IPS-15b (cell line): ENCODE measurements at regions not wholly inside any gene's neighbourhood (a gene's known extent, or its start where the extent isn't known, plus 50 kb on each side); places are given as distances from the start of the nearest gene placed in this dataset.
"Not testable (repeated sequence)": the region's sequence is repeated elsewhere in the genome, so short reads cannot be mapped to it uniquely, and the experiment has no call there.

Experiments used
- H3K27me3 ChIP-seq: one replicate; pipeline ENCODE4 v1.6.1; 2013; ENCODE audit warnings: low read length; ENCODE audit not compliant: control insufficient read depth, insufficient read depth
- H3K36me3 ChIP-seq: one replicate; pipeline ENCODE4 v1.6.1; 2013; ENCODE audit warnings: low read length; ENCODE audit not compliant: control insufficient read depth, insufficient read depth
- H3K4me1 ChIP-seq: one replicate; pipeline ENCODE4 v1.6.1; 2013; ENCODE audit warnings: mild to moderate bottlenecking, low read length; ENCODE audit not compliant: control insufficient read depth, insufficient read depth
- H3K4me3 ChIP-seq: one replicate; pipeline ENCODE4 v1.5.1; 2013; ENCODE audit warnings: low read depth, low read length
- H3K9ac ChIP-seq: one replicate; pipeline ENCODE4 v1.6.1; 2013; ENCODE audit warnings: low read depth, mild to moderate bottlenecking, low read length
- H3K9me3 ChIP-seq: one replicate; pipeline ENCODE4 v1.6.1; 2013; ENCODE audit warnings: mild to moderate bottlenecking, low read length; ENCODE audit not compliant: control insufficient read depth, insufficient read depth

DNA sequence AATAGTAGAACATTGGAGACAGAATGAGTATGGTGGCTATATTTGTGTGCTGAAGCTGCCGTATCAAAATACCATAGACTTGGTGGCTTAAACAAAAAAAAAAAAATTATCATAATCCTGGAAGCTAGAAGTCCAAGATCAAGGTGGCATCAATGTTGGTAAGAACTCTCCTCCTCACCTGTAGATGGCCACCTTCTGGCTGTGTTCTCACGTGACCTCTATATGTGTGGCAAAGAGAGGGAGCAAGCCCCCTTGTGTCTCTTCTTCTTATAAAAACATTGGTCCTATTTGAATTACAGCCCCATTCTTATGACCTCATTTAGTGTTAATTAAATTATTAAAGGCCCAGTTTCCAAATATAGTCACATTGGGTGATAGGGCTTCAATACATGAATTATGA is 1640.9 kb upstream of the PCDH7 start:
- Histone ChIP-seq H3K36me3 (no peaks in the 10 kb centered on the region), H3K9ac (no peak overlapping the region), H3K4me3 (no peak overlapping the region), H3K4me1 (no peaks in the 10 kb centered on the region), H3K9me3 (no peaks in the 10 kb centered on the region), H3K27me3 (no peaks in the 10 kb centered on the region)

- no peaks in the 10 kb centered on the region for H3K9me3 ChIP-seq
- H3K4me3 ChIP-seq = no peak overlapping the region
- no peaks in the 10 kb centered on the region for H3K27me3 ChIP-seq
- no peaks in the 10 kb centered on the region for H3K4me1 ChIP-seq
- H3K9ac ChIP-seq = no peak overlapping the region
- H3K36me3 ChIP-seq = no peaks in the 10 kb centered on the region
Observed at GRCh38 chr4:29081234-29081955, 1638.8 kb upstream of the PCDH7 start.

DNA sequence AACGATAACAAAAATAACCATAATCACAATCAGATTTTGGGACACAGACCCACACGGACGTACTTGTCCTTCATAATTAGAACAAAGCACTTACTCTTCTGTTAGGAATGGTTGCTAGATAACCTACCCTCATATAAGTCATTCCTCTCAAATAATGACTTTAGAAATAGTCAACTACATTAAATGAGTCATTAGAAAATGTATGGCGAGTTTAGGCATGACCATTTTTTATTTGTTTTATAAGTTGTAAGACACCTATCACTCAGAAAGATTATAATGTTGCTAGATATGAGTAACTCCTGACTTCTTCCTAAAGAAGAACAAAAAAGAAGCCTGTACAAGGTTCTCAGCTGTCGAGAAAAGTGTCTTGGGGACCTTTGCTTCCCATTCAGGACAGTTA is 1637.5 kb upstream of the PCDH7 start:
- Histone ChIP-seq H3K9ac (no peak overlapping the region), H3K4me3 (no peak overlapping the region), H3K4me1 (no peaks in the 10 kb centered on the region), H3K36me3 (no peaks in the 10 kb centered on the region), H3K27me3 (no peaks in the 10 kb centered on the region), H3K9me3 (no peaks in the 10 kb centered on the region)

- no peak overlapping the region for H3K9ac ChIP-seq
- H3K4me1 ChIP-seq = no peaks in the 10 kb centered on the region
- no peaks in the 10 kb centered on the region for H3K9me3 ChIP-seq
- H3K4me3 ChIP-seq = no peak overlapping the region
- no peaks in the 10 kb centered on the region for H3K27me3 ChIP-seq
- H3K36me3 ChIP-seq = no peaks in the 10 kb centered on the region
Observed at GRCh38 chr4:29085748-29086147, 1634.4 kb upstream of the PCDH7 start.

GRCh38 chr4:29104694-29105093 is 1615.5 kb upstream of the PCDH7 start:
- Histone ChIP-seq H3K27me3 (no peaks in the 10 kb centered on the region), H3K9me3 (no peaks in the 10 kb centered on the region), H3K9ac (no peak overlapping the region), H3K4me1 (no peaks in the 10 kb centered on the region), H3K36me3 (no peaks in the 10 kb centered on the region), H3K4me3 (no peak overlapping the region)

DNA sequence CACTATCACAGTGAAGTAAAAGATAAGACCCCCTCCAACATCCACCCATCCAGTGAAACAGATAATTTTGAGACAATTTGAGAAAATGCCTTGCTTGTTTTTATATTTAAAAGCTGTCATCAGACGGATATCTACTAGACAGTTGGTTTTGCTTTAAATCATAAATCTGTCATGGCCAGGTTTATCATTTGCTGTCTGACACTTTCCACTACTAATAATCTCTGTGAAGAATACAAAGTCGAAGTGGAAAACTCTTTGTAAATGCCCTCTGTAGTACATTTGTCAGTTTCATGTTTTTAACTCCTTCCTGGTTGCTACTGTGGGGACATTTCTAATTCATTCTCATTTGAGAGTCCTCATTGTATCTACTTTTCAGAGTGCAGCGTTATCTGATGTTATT is 1606.2 kb upstream of the PCDH7 start:
- no peaks in the 10 kb centered on the region for H3K27me3 ChIP-seq
- no peaks in the 10 kb centered on the region for H3K9me3 ChIP-seq
- H3K36me3 ChIP-seq = no peaks in the 10 kb centered on the region

DNA sequence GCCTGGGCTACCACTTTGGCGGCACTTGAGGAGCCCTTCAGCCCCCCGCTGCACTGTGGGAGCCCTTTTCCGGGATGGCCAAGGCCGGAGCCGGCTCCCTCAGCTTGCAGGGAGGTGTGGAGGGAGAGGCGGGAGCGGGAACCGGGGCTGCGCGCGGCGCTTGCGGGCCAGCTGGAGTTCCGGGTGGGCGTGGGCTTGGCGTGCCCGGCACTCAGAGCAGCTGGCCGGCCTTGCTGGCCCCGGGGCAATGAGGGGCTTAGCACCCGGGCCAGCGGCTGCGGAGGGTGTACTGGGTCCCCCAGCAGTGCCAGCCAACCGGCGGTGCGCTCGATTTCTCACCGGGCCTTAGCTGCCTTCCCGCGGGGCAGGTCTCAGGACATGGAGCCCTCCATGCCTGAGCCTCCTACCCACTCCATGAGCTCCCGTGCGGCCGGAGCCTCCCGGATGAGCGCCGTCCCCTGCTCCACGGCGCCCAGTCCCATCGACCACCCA is 1602.9 kb upstream of the PCDH7 start:
- not testable (repeated sequence) for H3K4me3 ChIP-seq, H3K9ac ChIP-seq, H3K4me1 ChIP-seq, H3K36me3 ChIP-seq, H3K9me3 ChIP-seq, H3K27me3 ChIP-seq

More for the DNA sequence above, 1606.2 kb upstream of the PCDH7 start:
- H3K4me1 ChIP-seq = no peaks in the 10 kb centered on the region
- no peak overlapping the region for H3K9ac ChIP-seq
- H3K4me3 ChIP-seq = no peak overlapping the region

DNA sequence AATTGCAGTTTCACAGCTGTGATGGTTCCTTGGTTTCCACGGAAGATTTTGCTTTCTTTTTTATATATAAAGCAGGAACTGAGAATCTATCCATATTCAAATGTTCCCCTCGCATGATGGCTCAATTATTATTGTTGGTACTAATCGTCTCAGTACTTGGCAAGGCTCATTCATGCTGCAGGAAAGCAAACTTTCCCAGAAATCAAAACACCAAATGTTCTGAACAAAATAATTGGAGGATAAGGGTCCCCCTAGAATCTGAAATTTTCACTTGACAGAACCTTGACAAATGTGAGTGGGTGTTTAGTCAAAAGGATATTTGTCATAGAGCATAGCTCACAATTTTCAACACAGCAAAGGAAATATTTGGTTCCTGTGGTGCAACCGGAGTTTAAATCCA is 1598.6 kb upstream of the PCDH7 start:
- no peak overlapping the region for H3K4me3 ChIP-seq
- no peaks in the 10 kb centered on the region for H3K36me3 ChIP-seq
- no peak overlapping the region for H3K9ac ChIP-seq
- H3K27me3 ChIP-seq = no peaks in the 10 kb centered on the region
- H3K9me3 ChIP-seq = no peaks in the 10 kb centered on the region
- no peaks in the 10 kb centered on the region for H3K4me1 ChIP-seq

DNA sequence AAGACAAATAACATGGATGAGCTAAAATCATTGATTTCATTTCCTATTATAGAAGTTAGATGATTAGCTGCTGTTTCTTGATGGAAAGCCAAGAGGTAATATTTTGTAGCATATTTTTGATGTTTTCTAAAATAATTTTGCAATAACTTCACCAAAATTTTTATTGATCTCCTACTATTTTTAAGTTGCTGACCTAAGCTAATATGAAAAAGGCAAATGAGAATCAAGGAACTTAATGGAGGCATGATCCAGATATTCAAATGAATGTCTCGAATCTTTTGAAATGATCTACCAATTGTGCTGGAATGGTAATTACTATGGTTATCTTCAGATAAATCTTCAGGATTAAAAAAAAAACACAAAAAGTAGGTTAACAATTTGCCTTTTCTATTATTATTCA is 1591.4 kb upstream of the PCDH7 start:
- H3K4me1 ChIP-seq = no peaks in the 10 kb centered on the region
- no peaks in the 10 kb centered on the region for H3K9me3 ChIP-seq
- no peak overlapping the region for H3K4me3 ChIP-seq

DNA sequence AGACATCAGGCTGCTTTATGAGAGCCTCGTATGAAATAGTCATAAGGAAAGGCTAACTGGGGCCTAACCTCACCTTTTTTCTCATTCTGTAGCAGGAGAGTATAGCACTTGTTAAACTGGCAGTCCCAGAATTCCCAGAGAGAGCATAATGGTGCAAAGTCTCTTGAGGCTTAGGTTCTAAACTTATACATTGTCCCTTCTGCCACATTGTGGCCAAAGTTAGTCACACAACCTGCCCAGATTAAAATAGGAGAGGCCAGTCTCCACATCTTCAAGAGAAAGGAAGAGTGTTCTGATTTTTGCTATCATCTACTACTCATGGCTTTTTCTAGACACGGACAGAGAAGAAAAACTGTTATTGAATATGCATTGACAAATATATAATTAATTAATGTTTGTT is 1588.9 kb upstream of the PCDH7 start:
- Histone ChIP-seq H3K9ac (no peak overlapping the region), H3K36me3 (no peaks in the 10 kb centered on the region), H3K9me3 (no peaks in the 10 kb centered on the region), H3K27me3 (no peaks in the 10 kb centered on the region), H3K4me1 (no peaks in the 10 kb centered on the region), H3K4me3 (no peak overlapping the region)

More for the DNA sequence above, 1591.4 kb upstream of the PCDH7 start:
- H3K36me3 ChIP-seq = no peaks in the 10 kb centered on the region
- H3K27me3 ChIP-seq = no peaks in the 10 kb centered on the region
- no peak overlapping the region for H3K9ac ChIP-seq

- Histone ChIP-seq H3K27me3 (no peaks in the 10 kb centered on the region), H3K9me3 (no peaks in the 10 kb centered on the region), H3K4me1 (no peaks in the 10 kb centered on the region), H3K36me3 (no peaks in the 10 kb centered on the region), H3K9ac (no peak overlapping the region), H3K4me3 (no peak overlapping the region)
Observed at GRCh38 chr4:29142708-29143107, 1577.5 kb upstream of the PCDH7 start.

- no peaks in the 10 kb centered on the region for H3K27me3 ChIP-seq
- no peaks in the 10 kb centered on the region for H3K36me3 ChIP-seq
- no peaks in the 10 kb centered on the region for H3K4me1 ChIP-seq
- no peak overlapping the region for H3K4me3 ChIP-seq
- no peaks in the 10 kb centered on the region for H3K9me3 ChIP-seq
- H3K9ac ChIP-seq = no peak overlapping the region
Observed at GRCh38 chr4:29151584-29151983, 1568.6 kb upstream of the PCDH7 start.
